ENCODE measurements at regions not wholly inside any gene's neighbourhood (a gene's known extent, or its start where the extent isn't known, plus 50 kb on each side); places are given as distances from the start of the nearest gene placed in this dataset.

- H3K9me3 ChIP-seq (ENCODE audit: control insufficient read depth, low read length, poor library complexity, severe bottlenecking): no peaks in the 10 kb centered on the region
- Mint-ChIP-seq H3K27me3 (peaks cover 34% of the 10 kb centered on the region), H3K27ac (no peak overlapping the region), H3K4me1 (no peaks in the 10 kb centered on the region), H3K4me3 (no peak overlapping the region), H3K36me3 (ENCODE audit: low read depth) (no peaks in the 10 kb centered on the region)
- DNase-seq: no peak
- ATAC-seq: no peak
Measured at GRCh38 chr12:110993434-110993833, 73.1 kb upstream of the MYL2 start.

GRCh38 chr12:110992909-110993308 lies 72.5 kb upstream of the MYL2 start:
- Mint-ChIP-seq H3K27me3 (peaks cover 37% of the 10 kb centered on the region), H3K4me3 (no peak overlapping the region), H3K27ac (no peak overlapping the region), H3K36me3 (ENCODE audit: low read depth) (no peaks in the 10 kb centered on the region), H3K4me1 (no peaks in the 10 kb centered on the region)
- H3K9me3 ChIP-seq (ENCODE audit: control insufficient read depth, low read length, poor library complexity, severe bottlenecking): no peaks in the 10 kb centered on the region
- no peak for ATAC-seq
- no peak for DNase-seq

- ATAC-seq: no peak
- Mint-ChIP-seq H3K4me1 (peaks cover 3% of the 10 kb centered on the region), H3K27ac (no peak overlapping the region), H3K27me3 (peaks cover 78% of the 10 kb centered on the region), H3K4me3 (no peak overlapping the region), H3K36me3 (ENCODE audit: low read depth) (peaks cover 4% of the 10 kb centered on the region)
- H3K9me3 ChIP-seq (ENCODE audit: control insufficient read depth, low read length, poor library complexity, severe bottlenecking): no peaks in the 10 kb centered on the region
- no peak for DNase-seq
Measured at GRCh38 chr12:110983811-110984210, 63.4 kb upstream of the MYL2 start.

GRCh38 chr12:110972866-110973265 lies 52.5 kb upstream of the MYL2 start:
- Mint-ChIP-seq H3K36me3 (ENCODE audit: low read depth) (no peaks in the 10 kb centered on the region), H3K4me1 (no peaks in the 10 kb centered on the region), H3K27me3 (peaks cover 5% of the 10 kb centered on the region), H3K27ac (no peak overlapping the region), H3K4me3 (no peak overlapping the region)
- ATAC-seq (no peak), DNase-seq (no peak)
- no peaks in the 10 kb centered on the region for H3K9me3 ChIP-seq (ENCODE audit: control insufficient read depth, low read length, poor library complexity, severe bottlenecking)

- DNase-seq: no peak
- H3K27ac Mint-ChIP-seq: no peak overlapping the region
- no peak for ATAC-seq
Measured at GRCh38 chr12:110971936-110972335, 51.6 kb upstream of the MYL2 start.

GRCh38 chr12:110971189-110971920 lies 51.0 kb upstream of the MYL2 start:
- DNase-seq (no peak), ATAC-seq (no peak)
- Mint-ChIP-seq H3K27me3 (peaks cover 11% of the 10 kb centered on the region), H3K36me3 (ENCODE audit: low read depth) (no peaks in the 10 kb centered on the region), H3K27ac (no peak overlapping the region), H3K4me3 (no peak overlapping the region), H3K4me1 (no peaks in the 10 kb centered on the region)
- no peaks in the 10 kb centered on the region for H3K9me3 ChIP-seq (ENCODE audit: control insufficient read depth, low read length, poor library complexity, severe bottlenecking)

More at GRCh38 chr12:110971936-110972335, 51.6 kb upstream of the MYL2 start:
- peaks cover 10% of the 10 kb centered on the region for H3K27me3 Mint-ChIP-seq
- no peaks in the 10 kb centered on the region for H3K4me1 Mint-ChIP-seq
- H3K36me3 Mint-ChIP-seq (ENCODE audit: low read depth): no peaks in the 10 kb centered on the region
- H3K9me3 ChIP-seq (ENCODE audit: control insufficient read depth, low read length, poor library complexity, severe bottlenecking): no peaks in the 10 kb centered on the region
- H3K4me3 Mint-ChIP-seq: no peak overlapping the region

All from T-helper 17 cell (primary cell).